B cell (primary cell): ENCODE measurements at regions not wholly inside any gene's neighbourhood (a gene's known extent, or its start where the extent isn't known, plus 50 kb on each side); places are given as distances from the start of the nearest gene placed in this dataset.

Source experiments
- ATAC-seq: fragments of 200-7000 bp; cut with Tn5 transposase; one replicate; pipeline ENCODE4 v1.10.0; 2021; ENCODE audit warnings: low read depth, mild to moderate bottlenecking, moderate number of reproducible peaks, moderate library complexity
- CTCF ChIA-PET: fragments of 350-600 bp; sonication (Branson Sonifier 250); formaldehyde crosslinking; loops from one replicate; lab custom pipeline; 2021; ENCODE audit warnings: antibody characterized with exemption, inconsistent platforms; lab: Charles Lee
- POLR2A ChIA-PET: fragments of 350-600 bp; sonication (Branson Sonifier 250); formaldehyde crosslinking; loops from one replicate; lab custom pipeline; 2021; ENCODE audit warnings: antibody characterized with exemption; lab: Charles Lee
- DNase-seq: peaks from one replicate; pipeline ENCODE4 v3.0.0; 2013
- H2AFZ ChIP-seq: 2 replicates; pipeline ENCODE4 v1.6.1; 2012; ENCODE audit warnings: mild to moderate bottlenecking, low read depth, low read length; ENCODE audit not compliant: insufficient read depth, poor library complexity, severe bottlenecking
- H3K27ac ChIP-seq, 2 donors: 1 replicate in 1 of 2; 2 replicates in 1 of 2; pipeline ENCODE4 v1.5.1; 2012 to 2013; ENCODE audit warnings: low read length in 2 of 2, mild to moderate bottlenecking in 2 of 2, moderate library complexity in 1 of 2
- H3K27me3 ChIP-seq, 4 experiments: fragments of 200-600 bp in 1 of 4; sonication (generic) in 1 of 4; replicated peaks in 1 of 4; 1 replicate in 2 of 4; 2 replicates in 2 of 4; pipeline versions ENCODE4 v1.6.1 to v1.7.0; 2013 to 2016; ENCODE audit warnings: low read length in 3 of 4, mild to moderate bottlenecking in 2 of 4, mixed read lengths in 1 of 4, moderate library complexity in 1 of 4; ENCODE audit not compliant: insufficient read depth in 4 of 4, control insufficient read depth in 3 of 4; ENCODE audit errors: control extremely low read depth in 1 of 4
- H3K36me3 ChIP-seq, 2 experiments: replicated peaks in 1 of 2; 1 replicate in 1 of 2; 2 replicates in 1 of 2; pipeline versions ENCODE4 v1.6.1 to v1.7.1; 2013; ENCODE audit warnings: low read length in 1 of 2; ENCODE audit not compliant: insufficient read depth in 2 of 2, control insufficient read depth in 1 of 2; ENCODE audit errors: control extremely low read depth in 1 of 2, extremely low read depth in 1 of 2
- H3K4me1 ChIP-seq, 2 donors: fragments of 200-600 bp in 1 of 2; sonication (generic) in 1 of 2; 1 replicate in 1 of 2; 2 replicates in 1 of 2; pipeline versions ENCODE4 v1.5.1 to v1.6.1; 2013 to 2017; ENCODE audit warnings: low read length in 2 of 2; ENCODE audit not compliant: control insufficient read depth in 2 of 2, insufficient read depth in 2 of 2
- H3K4me2 ChIP-seq: replicated peaks from 2 replicates; pipeline ENCODE3; 2012; ENCODE audit warnings: mild to moderate bottlenecking, low read depth, low read length; ENCODE audit not compliant: poor library complexity, severe bottlenecking
- H3K4me3 ChIP-seq, 5 experiments: fragments of 200-600 bp in 1 of 5; sonication (generic) in 1 of 5; 1 replicate in 3 of 5; 2 replicates in 2 of 5; pipeline versions ENCODE4 v1.5.1 to v1.7.0; 2011 to 2016; ENCODE audit warnings: low read length in 4 of 5, mild to moderate bottlenecking in 4 of 5, low read depth in 2 of 5, control low read depth in 1 of 5, moderate library complexity in 1 of 5; ENCODE audit not compliant: insufficient read depth in 1 of 5; ENCODE audit errors: control extremely low read depth in 1 of 5, extremely low read depth in 1 of 5
- H3K79me2 ChIP-seq: fragments of 200-600 bp; sonication (generic); one replicate; pipeline ENCODE4 v1.6.0; 2016; ENCODE audit warnings: low read length; ENCODE audit not compliant: control insufficient read depth, insufficient read depth
- H3K9ac ChIP-seq: fragments of 200-600 bp; sonication (generic); 2 replicates; pipeline ENCODE4 v1.6.1; 2017; ENCODE audit warnings: mild to moderate bottlenecking, low read length, moderate library complexity
- H3K9me3 ChIP-seq, 3 donors: one replicate each; pipeline versions ENCODE4 v1.6.1 to v1.7.1; 2013; ENCODE audit warnings: low read length in 2 of 3; ENCODE audit not compliant: control insufficient read depth in 2 of 3, insufficient read depth in 1 of 3; ENCODE audit errors: control extremely low read depth in 1 of 3
- H4K20me1 ChIP-seq: 2 replicates; pipeline ENCODE4 v1.6.0; 2012; ENCODE audit warnings: mild to moderate bottlenecking, low read length; ENCODE audit not compliant: insufficient read depth, control insufficient read depth, poor library complexity, severe bottlenecking
- H3K27ac Mint-ChIP-seq: one replicate; pipeline ENCODE4 v1.8.0; 2021; ENCODE audit warnings: mixed read lengths
- H3K27me3 Mint-ChIP-seq: one replicate; pipeline ENCODE4 v1.8.0; 2021; ENCODE audit warnings: mixed read lengths
- H3K4me1 Mint-ChIP-seq: one replicate; pipeline ENCODE4 v1.8.0; 2021; ENCODE audit warnings: mixed read lengths
- H3K4me3 Mint-ChIP-seq: one replicate; pipeline ENCODE4 v1.8.0; 2021; ENCODE audit warnings: mixed read lengths
- H3K9me3 Mint-ChIP-seq: one replicate; pipeline ENCODE4 v1.8.0; 2022; ENCODE audit warnings: mixed read lengths; ENCODE audit not compliant: insufficient read depth
- EZH2 ChIP-seq: IDR thresholded peaks from 2 replicates; pipeline ENCODE4 v1.6.1; 2012; ENCODE audit warnings: borderline replicate concordance, low read depth, mild to moderate bottlenecking, moderate library complexity, low read length; ENCODE audit not compliant: insufficient read depth, poor library complexity, severe bottlenecking
- WGBS: methylation state at CpG from one replicate; pipeline ENCODE4 v1.1.5; 2013; ENCODE audit warnings: missing lambda C conversion rate; ENCODE audit not compliant: insufficient coverage; 5-methylcytosine and 5-hydroxymethylcytosine counted together
- intact Hi-C: fragments of 100-400 bp; cut with micrococcal nuclease; formaldehyde crosslinking; loops from one replicate; pipeline ENCODE4 v1.10.0; 2022
- TF ChIP-seq, protein P1 (sequence below): fragments of 200-600 bp; IDR thresholded peaks from one replicate; pipeline ENCODE4 v1.8.0; 2022; ENCODE audit warnings: antibody characterized with exemption, mild to moderate bottlenecking

DNA sequence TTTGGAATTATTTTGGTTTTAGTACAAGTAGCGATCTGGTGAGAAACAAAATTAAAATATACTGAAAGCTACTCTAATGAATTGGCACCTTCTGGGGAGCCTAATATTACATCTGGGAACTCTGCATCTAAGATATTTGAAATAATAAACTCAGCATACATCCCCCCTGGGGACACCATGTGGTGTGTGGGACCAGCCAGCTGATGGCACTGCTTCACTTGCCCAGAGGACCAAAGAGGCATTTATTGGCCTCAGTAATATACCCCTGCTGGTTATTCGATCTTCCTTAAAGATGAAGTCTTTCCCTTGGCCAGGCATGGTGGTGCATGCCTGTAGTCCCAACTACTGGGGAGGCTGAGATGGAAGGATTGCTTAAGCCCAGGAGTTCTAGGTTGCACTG, 195.1 kb upstream of the AUTS2 start:
- ChIA-PET POLR2A (no interaction called here), CTCF (no interaction called here)
- no peaks in the 10 kb centered on the region for H3K4me1 Mint-ChIP-seq
- TF ChIP-seq, protein P1, sequence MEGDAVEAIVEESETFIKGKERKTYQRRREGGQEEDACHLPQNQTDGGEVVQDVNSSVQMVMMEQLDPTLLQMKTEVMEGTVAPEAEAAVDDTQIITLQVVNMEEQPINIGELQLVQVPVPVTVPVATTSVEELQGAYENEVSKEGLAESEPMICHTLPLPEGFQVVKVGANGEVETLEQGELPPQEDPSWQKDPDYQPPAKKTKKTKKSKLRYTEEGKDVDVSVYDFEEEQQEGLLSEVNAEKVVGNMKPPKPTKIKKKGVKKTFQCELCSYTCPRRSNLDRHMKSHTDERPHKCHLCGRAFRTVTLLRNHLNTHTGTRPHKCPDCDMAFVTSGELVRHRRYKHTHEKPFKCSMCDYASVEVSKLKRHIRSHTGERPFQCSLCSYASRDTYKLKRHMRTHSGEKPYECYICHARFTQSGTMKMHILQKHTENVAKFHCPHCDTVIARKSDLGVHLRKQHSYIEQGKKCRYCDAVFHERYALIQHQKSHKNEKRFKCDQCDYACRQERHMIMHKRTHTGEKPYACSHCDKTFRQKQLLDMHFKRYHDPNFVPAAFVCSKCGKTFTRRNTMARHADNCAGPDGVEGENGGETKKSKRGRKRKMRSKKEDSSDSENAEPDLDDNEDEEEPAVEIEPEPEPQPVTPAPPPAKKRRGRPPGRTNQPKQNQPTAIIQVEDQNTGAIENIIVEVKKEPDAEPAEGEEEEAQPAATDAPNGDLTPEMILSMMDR, result no peak
- no peak for TF ChIP-seq EZH2
- intact Hi-C loops, result loop anchor here (5.0 kb wide), 1 partner anchor 529 kb away; no protein-coding TSS in a partner anchor
- no peak overlapping the region for H3K27ac Mint-ChIP-seq
- 33% methylated on average over 1 of the region's 2 CpGs for WGBS
- H3K9me3 Mint-ChIP-seq, result no peaks in the 10 kb centered on the region
- Histone ChIP-seq H3K27me3 (peaks cover 0 to 2% (median 0%) of the 10 kb centered on the region in 4 experiments), H3K27ac (no peak overlapping the region), H3K9me3 (no peaks in the 10 kb centered on the region), H3K4me3 (no peak overlapping the region), H2AFZ (no peak overlapping the region), H3K79me2 (no peaks in the 10 kb centered on the region), H3K9ac (no peak overlapping the region), H3K4me1 (no peaks in the 10 kb centered on the region), H4K20me1 (no peaks in the 10 kb centered on the region), H3K4me2 (no peak overlapping the region), H3K36me3 (no peaks in the 10 kb centered on the region)
- ATAC-seq, result no peak
- no peak overlapping the region for H3K4me3 Mint-ChIP-seq
- H3K27me3 Mint-ChIP-seq, result peaks cover 3% of the 10 kb centered on the region
- no peak for DNase-seq

DNA sequence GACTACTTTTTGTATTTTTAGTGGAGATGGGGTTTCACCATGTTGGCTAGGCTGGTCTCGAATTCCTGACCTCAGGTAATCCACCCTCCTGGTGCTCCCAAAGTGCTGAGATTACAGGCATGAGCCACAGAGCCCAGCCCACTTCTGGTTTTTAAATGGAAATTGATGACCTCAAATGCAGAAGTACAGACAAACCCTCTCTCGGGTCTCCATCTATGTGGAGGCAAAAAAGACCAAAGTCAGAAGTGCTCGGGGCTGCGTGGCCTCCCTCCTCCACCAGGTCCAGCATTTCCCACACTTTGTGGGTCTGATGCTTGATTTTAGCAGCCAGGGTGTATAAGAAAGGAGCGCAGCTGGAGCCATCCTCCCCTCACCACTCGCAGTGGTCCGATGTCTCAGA, 187.3 kb upstream of the AUTS2 start:
- peaks cover 3% of the 10 kb centered on the region for H3K9me3 Mint-ChIP-seq
- H3K27me3 ChIP-seq, result no peaks in the 10 kb centered on the region
- intact Hi-C loops, result no loop called here
- no peak overlapping the region for H3K4me3 ChIP-seq
- peaks cover 2% of the 10 kb centered on the region for H3K4me1 Mint-ChIP-seq
- no peak overlapping the region for H3K27ac ChIP-seq
- H3K27me3 Mint-ChIP-seq, result no peaks in the 10 kb centered on the region
- H2AFZ ChIP-seq, result no peak overlapping the region
- H3K36me3 ChIP-seq, result no peaks in the 10 kb centered on the region
- no peaks in the 10 kb centered on the region for H3K4me1 ChIP-seq
- peaks cover 0 to 5% (median 0%) of the 10 kb centered on the region in 3 donors for H3K9me3 ChIP-seq
- no peak for ATAC-seq
- TF ChIP-seq, protein P1, result no peak
- no peak for TF ChIP-seq EZH2
- CTCF ChIA-PET, result no interaction called here
- POLR2A ChIA-PET, result no interaction called here
- no peaks in the 10 kb centered on the region for H3K79me2 ChIP-seq
- H4K20me1 ChIP-seq, result no peaks in the 10 kb centered on the region
- H3K9ac ChIP-seq, result no peak overlapping the region
- H3K4me3 Mint-ChIP-seq, result no peak overlapping the region
- DNase-seq, result no peak
- H3K27ac Mint-ChIP-seq, result no peak overlapping the region
- WGBS, result 87% methylated on average over 4 of the region's 7 CpGs
- H3K4me2 ChIP-seq, result no peak overlapping the region
